Peyer's patch (tissue), 4 donors: ENCODE measurements at regions not wholly inside any gene's neighbourhood (a gene's known extent, or its start where the extent isn't known, plus 50 kb on each side); places are given as distances from the start of the nearest gene placed in this dataset.

Source experiments
- CTCF ChIP-seq, 6 experiments: fragments of 450-650 bp in 4 of 6; fragments of 200-600 bp in 2 of 6; sonication (generic) in 1 of 6; IDR thresholded peaks; one replicate each; pipeline ENCODE4 v1.5.1; 2017 to 2019; ENCODE audit warnings: antibody characterized with exemption in 6 of 6, mild to moderate bottlenecking in 3 of 6, moderate library complexity in 1 of 6
- POLR2A ChIP-seq, 2 donors: fragments of 450-650 bp; IDR thresholded peaks; one replicate each; pipeline ENCODE4 v1.5.1; 2017; ENCODE audit warnings: antibody characterized with exemption in 2 of 2, mild to moderate bottlenecking in 2 of 2, moderate library complexity in 2 of 2

GRCh38 chr20:9926476-9926875, 87.6 kb upstream of the PAK5 start:
- no peak for TF ChIP-seq CTCF (IDR thresholded peaks at IDR 0.05)
- TF ChIP-seq POLR2A (IDR thresholded peaks at IDR 0.05): no peak
